Thyroid gland (tissue), 4 donors: ENCODE measurements at regions not wholly inside any gene's neighbourhood (a gene's known extent, or its start where the extent isn't known, plus 50 kb on each side); places are given as distances from the start of the nearest gene placed in this dataset.

Experiments used
- DNase-seq, 2 donors: peaks; one replicate each; pipeline ENCODE4 v3.0.0-alpha.2; 2019
- H3K27ac ChIP-seq, 3 donors: fragments of 200-600 bp; sonication (generic); 1 replicate in 2 of 3; 2 replicates in 1 of 3; pipeline ENCODE4 v1.5.1; 2016 to 2019; ENCODE audit warnings: mild to moderate bottlenecking in 1 of 3, moderate library complexity in 1 of 3
- H3K27me3 ChIP-seq: fragments of 200-600 bp; sonication (generic); one replicate; pipeline ENCODE4 v1.5.1; 2019
- H3K36me3 ChIP-seq, 2 donors: fragments of 200-600 bp; sonication (generic); one replicate each; pipeline ENCODE4 v1.5.1; 2016 to 2019
- H3K4me1 ChIP-seq, 2 donors: fragments of 200-600 bp; sonication (generic); one replicate each; pipeline ENCODE4 v1.5.1; 2017 to 2019
- H3K4me3 ChIP-seq, 3 donors: fragments of 200-600 bp; sonication (generic); replicated peaks in 1 of 3; 1 replicate in 2 of 3; 2 replicates in 1 of 3; pipeline ENCODE4 v1.5.1; 2016; ENCODE audit warnings: mild to moderate bottlenecking in 1 of 3
- H3K9me3 ChIP-seq: fragments of 200-600 bp; sonication (generic); one replicate; pipeline ENCODE4 v1.5.1; 2017
- CTCF ChIP-seq, 6 experiments: fragments of 200-600 bp in 3 of 6; fragments of 450-650 bp in 3 of 6; sonication (generic) in 3 of 6; IDR thresholded peaks; one replicate each; pipeline ENCODE4 v1.5.1; 2016 to 2019; ENCODE audit warnings: antibody characterized with exemption in 6 of 6, mild to moderate bottlenecking in 2 of 6, inconsistent platforms in 1 of 6, moderate library complexity in 1 of 6
- POLR2A ChIP-seq, 2 donors: fragments of 450-650 bp; IDR thresholded peaks; one replicate each; pipeline ENCODE4 v1.6.1; 2017; ENCODE audit warnings: antibody characterized with exemption in 2 of 2, mild to moderate bottlenecking in 2 of 2, moderate library complexity in 1 of 2
- WGBS, 2 donors: methylation state at CpG; one replicate each; pipeline ENCODE4 v1.1.5; 2017; 5-methylcytosine and 5-hydroxymethylcytosine counted together
- intact Hi-C: fragments of 100-400 bp; cut with DNase I; formaldehyde crosslinking; loops from one replicate; pipeline ENCODE4 v1.15.1; 2023

GRCh38 chr2:236857781-236858180 is 227.9 kb upstream of the COPS8 start:
- no peaks in the 10 kb centered on the region for H3K4me1 ChIP-seq
- no peak overlapping the region for H3K27ac ChIP-seq
- H3K36me3 ChIP-seq, result no peaks in the 10 kb centered on the region
- 95 to 96% methylated on average over 7 of the region's 7 CpGs for WGBS, 2 donors
- H3K4me3 ChIP-seq, result no peak overlapping the region
- H3K9me3 ChIP-seq, result no peaks in the 10 kb centered on the region
- no peak for DNase-seq
- H3K27me3 ChIP-seq, result no peaks in the 10 kb centered on the region
- intact Hi-C loops, result no loop called here
- TF ChIP-seq CTCF (IDR thresholded peaks at IDR 0.05) (no peak), POLR2A (IDR thresholded peaks at IDR 0.05) (no peak)

- DNase-seq, result no peak
Observed at GRCh38 chr2:236858661-236859060, 227.0 kb upstream of the COPS8 start.

DNA sequence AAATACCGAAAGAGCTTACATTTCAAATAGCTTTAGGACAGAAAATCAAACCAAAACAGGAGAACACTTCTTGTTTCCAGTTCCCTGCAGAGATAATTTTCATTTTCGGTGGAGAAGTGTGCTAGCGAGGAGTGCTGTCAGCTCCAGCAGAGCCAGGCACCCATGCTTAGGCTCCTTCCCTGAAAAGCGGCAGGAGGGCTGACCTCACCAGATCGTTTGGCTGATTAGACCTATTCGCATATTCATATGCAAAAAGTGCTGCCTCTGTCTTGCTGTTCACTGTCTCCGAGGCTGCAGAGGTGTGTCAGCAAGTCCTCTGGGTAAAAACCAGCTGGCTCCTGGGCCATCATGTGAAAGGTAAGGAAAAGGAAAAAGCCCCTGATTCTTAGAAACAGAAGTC is 225.8 kb upstream of the COPS8 start:
- H3K9me3 ChIP-seq, result no peaks in the 10 kb centered on the region
- no peak for DNase-seq
- no peak for TF ChIP-seq POLR2A (IDR thresholded peaks at IDR 0.05)
- TF ChIP-seq CTCF (IDR thresholded peaks at IDR 0.05), result no peak
- no peak overlapping the region for H3K27ac ChIP-seq
- intact Hi-C loops, result no loop called here
- no peaks in the 10 kb centered on the region for H3K36me3 ChIP-seq
- no peak overlapping the region for H3K4me3 ChIP-seq
- no peaks in the 10 kb centered on the region for H3K4me1 ChIP-seq
- 84 to 89% methylated on average over 6 to 7 of the region's 7 CpGs for WGBS, 2 donors
- no peaks in the 10 kb centered on the region for H3K27me3 ChIP-seq

More at GRCh38 chr2:236858661-236859060, 227.0 kb upstream of the COPS8 start:
- Histone ChIP-seq H3K4me3 (no peak overlapping the region), H3K27me3 (no peaks in the 10 kb centered on the region), H3K36me3 (no peaks in the 10 kb centered on the region), H3K4me1 (no peaks in the 10 kb centered on the region), H3K9me3 (no peaks in the 10 kb centered on the region), H3K27ac (no peak overlapping the region)
- intact Hi-C loops, result no loop called here
- TF ChIP-seq POLR2A (IDR thresholded peaks at IDR 0.05) (no peak), CTCF (IDR thresholded peaks at IDR 0.05) (no peak)
- WGBS, 2 donors, result 95 to 96% methylated on average over 5 of the region's 5 CpGs

GRCh38 chr2:236861196-236861875 is 224.4 kb upstream of the COPS8 start:
- no peaks in the 10 kb centered on the region for H3K27me3 ChIP-seq
- intact Hi-C loops, result no loop called here
- TF ChIP-seq CTCF (IDR thresholded peaks at IDR 0.05), result no peak
- no peak for TF ChIP-seq POLR2A (IDR thresholded peaks at IDR 0.05)
- no peak for DNase-seq
- H3K4me1 ChIP-seq, result no peaks in the 10 kb centered on the region
- no peaks in the 10 kb centered on the region for H3K9me3 ChIP-seq
- no peak overlapping the region for H3K4me3 ChIP-seq
- WGBS, 2 donors, result 95 to 97% methylated on average over 6 to 8 of the region's 8 CpGs
- no peak overlapping the region for H3K27ac ChIP-seq
- no peaks in the 10 kb centered on the region for H3K36me3 ChIP-seq

DNA sequence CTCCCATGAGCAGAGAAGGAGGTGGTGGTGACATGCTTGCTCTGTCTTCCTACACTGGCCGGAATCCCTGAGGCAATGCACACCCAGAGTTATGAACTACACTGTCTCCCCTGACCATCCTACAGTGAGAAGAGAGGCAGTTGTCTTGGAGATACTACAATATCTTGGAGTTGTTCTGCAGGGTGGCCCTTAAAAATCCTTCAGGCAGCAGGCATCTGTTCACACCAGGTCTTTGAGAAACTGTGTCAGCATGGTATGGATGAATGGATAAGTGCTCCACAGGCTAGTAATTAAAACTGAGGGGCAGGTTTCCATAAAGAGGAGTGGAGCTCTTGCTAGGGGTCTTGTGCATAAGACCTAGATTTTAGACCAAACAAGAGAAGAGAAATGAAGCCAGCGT is 223.7 kb upstream of the COPS8 start:
- Histone ChIP-seq H3K9me3 (no peaks in the 10 kb centered on the region), H3K4me3 (no peak overlapping the region), H3K27ac (no peak overlapping the region), H3K27me3 (no peaks in the 10 kb centered on the region), H3K36me3 (no peaks in the 10 kb centered on the region), H3K4me1 (no peaks in the 10 kb centered on the region)
- 98 to 100% methylated on average over 2 of the region's 2 CpGs for WGBS, 2 donors
- no peak for DNase-seq
- TF ChIP-seq POLR2A (IDR thresholded peaks at IDR 0.05) (no peak), CTCF (IDR thresholded peaks at IDR 0.05) (no peak)
- intact Hi-C loops, result no loop called here
